H1 (cell line): ENCODE measurements at regions not wholly inside any gene's neighbourhood (a gene's known extent, or its start where the extent isn't known, plus 50 kb on each side); places are given as distances from the start of the nearest gene placed in this dataset.

Experiments
- CTCF ChIA-PET: fragments of 300-600 bp; sonication (Branson Sonifier 250); formaldehyde crosslinking; loops from one replicate; lab custom pipeline; 2021; ENCODE audit not compliant: partially characterized antibody; lab: Charles Lee
- POLR2A ChIA-PET: fragments of 300-600 bp; sonication (Branson Sonifier 250); formaldehyde crosslinking; loops from one replicate; lab custom pipeline; 2021; ENCODE audit warnings: inconsistent platforms; ENCODE audit not compliant: partially characterized antibody; lab: Charles Lee
- DNase-seq, 2 experiments: peaks; one replicate each; pipeline versions ENCODE4 v3.0.0 to v3.0.0-alpha.2; 2010 to 2022; ENCODE audit warnings: low spot score in 2 of 2, low read depth in 1 of 2, mixed read lengths in 1 of 2
- FAIRE-seq: peaks from 2 replicates; lab custom pipeline; 2011; peaks lifted over from hg19 to GRCh38; lab: Jason Lieb, UNC
- H2AFZ ChIP-seq: 2 replicates; pipeline ENCODE4 v1.8.1; 2012; ENCODE audit warnings: low read length, inconsistent platforms
- H2AK5ac ChIP-seq: 2 replicates; pipeline ENCODE4 v1.6.1; 2013; ENCODE audit warnings: low read depth, low read length
- H2BK120ac ChIP-seq: replicated peaks from 2 replicates; pipeline ENCODE3; 2013; ENCODE audit warnings: low read depth, low read length, inconsistent platforms
- H2BK12ac ChIP-seq: 2 replicates; pipeline ENCODE4 v1.6.1; 2013; ENCODE audit warnings: low read depth, low read length
- H2BK15ac ChIP-seq: 2 replicates; pipeline ENCODE4 v1.6.1; 2013; ENCODE audit warnings: low read length
- H2BK20ac ChIP-seq: 2 replicates; pipeline ENCODE4 v1.6.1; 2013; ENCODE audit warnings: low read length
- H2BK5ac ChIP-seq: 2 replicates; pipeline ENCODE4 v1.6.1; 2013; ENCODE audit warnings: low read depth, low read length
- H3K14ac ChIP-seq: 2 replicates; pipeline ENCODE4 v1.6.1; 2013; ENCODE audit warnings: inconsistent platforms; ENCODE audit not compliant: insufficient read length
- H3K18ac ChIP-seq: 2 replicates; pipeline ENCODE4 v1.6.1; 2013; ENCODE audit warnings: low read length; ENCODE audit errors: extremely low read depth
- H3K23ac ChIP-seq: 2 replicates; pipeline ENCODE4 v1.6.1; 2013; ENCODE audit warnings: inconsistent platforms; ENCODE audit not compliant: insufficient read length
- H3K23me2 ChIP-seq: 2 replicates; pipeline ENCODE4 v1.6.1; 2013; ENCODE audit warnings: low read depth, low read length
- H3K27ac ChIP-seq: 2 replicates; pipeline ENCODE4 v1.6.1; 2011; ENCODE audit warnings: low read depth, low read length, inconsistent platforms
- H3K27me3 ChIP-seq, 4 experiments: replicated peaks in 1 of 4; 1 replicate in 1 of 4; 2 replicates in 3 of 4; pipeline versions ENCODE4 v1.6.1 to v1.8.1; 2011 to 2013; ENCODE audit warnings: low read length in 3 of 4, mild to moderate bottlenecking in 3 of 4, inconsistent platforms in 2 of 4, mixed read lengths in 2 of 4, moderate library complexity in 1 of 4; ENCODE audit not compliant: control insufficient read depth in 3 of 4, insufficient read depth in 3 of 4; ENCODE audit errors: extremely low read depth in 1 of 4
- H3K36me3 ChIP-seq, 4 experiments: 2 replicates each; pipeline versions ENCODE4 v1.6.1 to v1.8.1; 2011 to 2013; ENCODE audit warnings: mild to moderate bottlenecking in 4 of 4, low read length in 3 of 4, moderate library complexity in 2 of 4, control low read depth in 1 of 4, inconsistent platforms in 1 of 4; ENCODE audit not compliant: insufficient read depth in 4 of 4, control insufficient read depth in 2 of 4
- H3K4ac ChIP-seq: replicated peaks from 2 replicates; pipeline ENCODE3; 2013; ENCODE audit warnings: low read length, low read depth, mixed read lengths, inconsistent platforms; ENCODE audit not compliant: insufficient read length
- H3K4me1 ChIP-seq, 4 experiments: replicated peaks in 1 of 4; 1 replicate in 1 of 4; 2 replicates in 3 of 4; pipeline versions ENCODE4 v1.6.1 to v1.8.1; 2011 to 2013; ENCODE audit warnings: low read length in 3 of 4, inconsistent platforms in 2 of 4, mixed read lengths in 1 of 4; ENCODE audit not compliant: insufficient read depth in 4 of 4, control insufficient read depth in 3 of 4
- H3K4me2 ChIP-seq, 2 experiments: 2 replicates each; pipeline versions ENCODE4 v1.6.1 to v1.8.1; 2011 to 2013; ENCODE audit warnings: low read depth in 2 of 2, low read length in 2 of 2, control low read depth in 1 of 2, inconsistent platforms in 1 of 2, mild to moderate bottlenecking in 1 of 2; ENCODE audit not compliant: insufficient read depth in 1 of 2
- H3K4me3 ChIP-seq, 4 experiments: fragments of 200-600, 300-600 bp in 1 of 4; sonication (generic), shearing (Covaris generic), sonication (Bioruptor Twin) in 1 of 4; 2 replicates each; pipeline versions ENCODE4 v1.5.1 to v1.8.1; 2011 to 2016; ENCODE audit warnings: low read length in 4 of 4, low read depth in 3 of 4, control low read depth in 2 of 4, inconsistent platforms in 2 of 4, mild to moderate bottlenecking in 2 of 4, mixed read lengths in 1 of 4, moderate library complexity in 1 of 4; ENCODE audit not compliant: insufficient read depth in 2 of 4; ENCODE audit errors: extremely low read depth in 1 of 4
- H3K56ac ChIP-seq: replicated peaks from 2 replicates; pipeline ENCODE3; 2013; ENCODE audit warnings: low read depth, mild to moderate bottlenecking, mixed read lengths, low read length, inconsistent platforms; ENCODE audit not compliant: insufficient read length
- H3K79me1 ChIP-seq: 2 replicates; pipeline ENCODE4 v1.6.1; 2013; ENCODE audit warnings: low read depth, low read length, control low read depth
- H3K79me2 ChIP-seq, 2 experiments: 2 replicates each; pipeline versions ENCODE4 v1.6.1 to v1.8.1; 2012 to 2013; ENCODE audit warnings: low read length in 2 of 2, mild to moderate bottlenecking in 2 of 2, inconsistent platforms in 1 of 2; ENCODE audit not compliant: insufficient read depth in 2 of 2, control insufficient read depth in 1 of 2
- H3K9ac ChIP-seq, 4 experiments: replicated peaks in 1 of 4; 1 replicate in 1 of 4; 2 replicates in 3 of 4; pipeline versions ENCODE4 v1.6.1 to v1.8.1; 2011 to 2013; ENCODE audit warnings: low read depth in 3 of 4, low read length in 3 of 4, control low read depth in 2 of 4, mild to moderate bottlenecking in 2 of 4, moderate library complexity in 2 of 4, inconsistent platforms in 1 of 4; ENCODE audit errors: extremely low read depth in 1 of 4
- H3K9me3 ChIP-seq, 2 experiments: 2 replicates each; pipeline versions ENCODE4 v1.6.1 to v1.8.1; 2012 to 2013; ENCODE audit warnings: mild to moderate bottlenecking in 2 of 2, moderate library complexity in 2 of 2, control low read depth in 1 of 2, inconsistent platforms in 1 of 2, low read depth in 1 of 2, low read length in 1 of 2, mixed read lengths in 1 of 2; ENCODE audit not compliant: insufficient read depth in 2 of 2
- H4K20me1 ChIP-seq, 2 experiments: replicated peaks in 1 of 2; 2 replicates each; pipeline versions ENCODE3 to v1.8.1; 2011 to 2013; ENCODE audit warnings: inconsistent platforms in 2 of 2, low read length in 2 of 2, mild to moderate bottlenecking in 1 of 2; ENCODE audit not compliant: insufficient read depth in 2 of 2, control insufficient read depth in 1 of 2
- H4K5ac ChIP-seq: 2 replicates; pipeline ENCODE4 v1.6.1; 2013; ENCODE audit warnings: low read length, low read depth, mixed read lengths, inconsistent platforms; ENCODE audit not compliant: insufficient read length
- H4K8ac ChIP-seq: 2 replicates; pipeline ENCODE4 v1.8.0; 2013; ENCODE audit warnings: mild to moderate bottlenecking, moderate library complexity, low read length, inconsistent platforms; ENCODE audit not compliant: insufficient read depth; ENCODE audit errors: extremely low read depth
- H4K91ac ChIP-seq: replicated peaks from 2 replicates; pipeline ENCODE3; 2013; ENCODE audit warnings: low read length, mixed read lengths, inconsistent platforms; ENCODE audit not compliant: insufficient read length
- CHD1 ChIP-seq: IDR thresholded peaks from 2 replicates; pipeline ENCODE4 v1.6.1; 2012; ENCODE audit warnings: low read depth, low read length, improper control_type of control experiment
- POLR2AphosphoS5 ChIP-seq: IDR thresholded peaks from 2 replicates; pipeline ENCODE4 v1.6.1; 2011; ENCODE audit warnings: low read depth, low read length
- POU5F1 ChIP-seq: IDR thresholded peaks from 2 replicates; pipeline ENCODE4 v1.6.1; 2011; ENCODE audit warnings: low read depth, mild to moderate bottlenecking, low read length, moderate library complexity
- TAF1 ChIP-seq: IDR thresholded peaks from 2 replicates; pipeline ENCODE4 v1.6.1; 2011; ENCODE audit warnings: mild to moderate bottlenecking, low read depth, low read length
- WGBS, 2 experiments: shearing (Covaris generic) in 1 of 2; methylation state at CpG; one replicate each; pipeline versions ENCODE4 v1.1.6 to v1.1.7; 2013 to 2015; ENCODE audit warnings: low lambda C conversion rate in 2 of 2, mixed read lengths in 2 of 2, inconsistent platforms in 1 of 2, low coverage in 1 of 2, missing lambda C conversion rate in 1 of 2; ENCODE audit not compliant: insufficient replicate concordance in 2 of 2, insufficient coverage in 1 of 2, insufficient read length in 1 of 2; ENCODE audit errors: extremely low coverage in 1 of 2, missing lambda C conversion rate in 1 of 2; 5-methylcytosine and 5-hydroxymethylcytosine counted together

- no peaks in the 10 kb centered on the region for H3K36me3 ChIP-seq
- H3K23ac ChIP-seq: no peak overlapping the region
- H2BK5ac ChIP-seq: no peak overlapping the region
- CTCF ChIA-PET: no interaction called here
- no peak overlapping the region for H4K8ac ChIP-seq
- 93% methylated on average over 6 of the region's 6 CpGs; no CpG with 5 or more reads in 1 of the 2 experiments for WGBS, 2 experiments
- H3K4me1 ChIP-seq: no peaks in the 10 kb centered on the region
- no peaks in the 10 kb centered on the region for H3K79me2 ChIP-seq
- H3K27ac ChIP-seq: no peak overlapping the region
- no peak overlapping the region for H3K4ac ChIP-seq
- no peaks in the 10 kb centered on the region for H3K9me3 ChIP-seq
- DNase-seq (no peak), FAIRE-seq (no peak)
- no peak overlapping the region for H3K18ac ChIP-seq
- no peaks in the 10 kb centered on the region for H3K79me1 ChIP-seq
- no peak overlapping the region for H2BK15ac ChIP-seq
- H4K91ac ChIP-seq: no peak overlapping the region
- no peak overlapping the region for H3K9ac ChIP-seq
- H2BK120ac ChIP-seq: no peak overlapping the region
- no peaks in the 10 kb centered on the region for H4K20me1 ChIP-seq
- no peak overlapping the region for H2BK12ac ChIP-seq
- no peak overlapping the region for H2AFZ ChIP-seq
- H3K23me2 ChIP-seq: no peaks in the 10 kb centered on the region
- H3K4me3 ChIP-seq: no peak overlapping the region
- H3K56ac ChIP-seq: no peak overlapping the region
- TF ChIP-seq POLR2AphosphoS5 (no peak), TAF1 (no peak), POU5F1 (no peak), CHD1 (no peak)
- TF ChIP-seq, all 59 proteins: peak for 0
- Histone ChIP-seq H3K4me2 (no peak overlapping the region), H4K5ac (no peak overlapping the region), H2BK20ac (no peak overlapping the region), H3K14ac (no peak overlapping the region), H2AK5ac (no peak overlapping the region), H3K27me3 (no peaks in the 10 kb centered on the region)
- POLR2A ChIA-PET: no interaction called here
These were observed 623.4 kb upstream of the ADAMTS5 start for GRCh38 chr21:27590271-27590670.
